ENCODE measurements at regions not wholly inside any gene's neighbourhood (a gene's known extent, or its start where the extent isn't known, plus 50 kb on each side); places are given as distances from the start of the nearest gene placed in this dataset.

DNA sequence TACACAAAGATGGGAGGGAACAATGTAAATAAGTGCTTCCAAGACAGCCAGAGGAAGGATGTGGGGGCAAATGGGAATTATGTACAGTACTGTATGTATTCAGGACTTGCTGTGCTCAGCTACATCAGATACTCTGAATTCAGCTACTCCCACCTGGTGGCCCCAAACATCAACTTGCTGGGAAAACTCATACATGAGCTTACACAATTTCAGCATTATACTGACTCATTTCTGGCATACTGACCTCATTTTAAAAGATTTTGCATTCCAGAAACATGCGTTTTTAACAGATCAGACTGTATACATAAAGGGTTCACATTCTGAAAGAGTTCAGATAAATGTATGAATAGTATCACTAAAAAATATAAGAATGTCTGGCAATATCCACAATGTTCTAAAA, 59.7 kb downstream of the GPX5 start:
- DNase-seq, result no peak
- peaks cover 15 to 41% (median 22%) of the 10 kb centered on the region in 4 donors for H3K4me1 Mint-ChIP-seq
- no peak overlapping the region for H3K4me3 ChIP-seq (ENCODE audit: low read length in 2 of 2)
- CTCF ChIA-PET (ENCODE audit: partially characterized antibody), result no interaction called here
- peaks cover 6 to 36% (median 21%) of the 10 kb centered on the region in 8 donors for H3K9me3 Mint-ChIP-seq
- peaks cover 38% of the 10 kb centered on the region for H3K27me3 ChIP-seq (ENCODE audit: insufficient read depth, low read length)
- no peaks in the 10 kb centered on the region for H3K9me3 ChIP-seq (ENCODE audit: control insufficient read depth in 1 of 2, low read length in 2 of 2)
- peaks cover 4 to 7% of the 10 kb centered on the region in 2 donors for H3K36me3 Mint-ChIP-seq
- peaks cover 49 to 59% of the 10 kb centered on the region in 2 donors for H3K27me3 Mint-ChIP-seq
- no peak overlapping the region for H3K4me3 Mint-ChIP-seq
- peaks cover 18% of the 10 kb centered on the region for H3K4me1 ChIP-seq (ENCODE audit: insufficient read depth, low read length)
- H3K27ac Mint-ChIP-seq, result no peak overlapping the region
- intact Hi-C loops (cut with micrococcal nuclease), result no loop called here
- H3K36me3 ChIP-seq (ENCODE audit: insufficient read depth, low read length), result no peaks in the 10 kb centered on the region
- H3K27ac ChIP-seq (ENCODE audit: low read depth, low read length), result no peak overlapping the region
- POLR2A ChIA-PET (ENCODE audit: partially characterized antibody), result no interaction called here

DNA sequence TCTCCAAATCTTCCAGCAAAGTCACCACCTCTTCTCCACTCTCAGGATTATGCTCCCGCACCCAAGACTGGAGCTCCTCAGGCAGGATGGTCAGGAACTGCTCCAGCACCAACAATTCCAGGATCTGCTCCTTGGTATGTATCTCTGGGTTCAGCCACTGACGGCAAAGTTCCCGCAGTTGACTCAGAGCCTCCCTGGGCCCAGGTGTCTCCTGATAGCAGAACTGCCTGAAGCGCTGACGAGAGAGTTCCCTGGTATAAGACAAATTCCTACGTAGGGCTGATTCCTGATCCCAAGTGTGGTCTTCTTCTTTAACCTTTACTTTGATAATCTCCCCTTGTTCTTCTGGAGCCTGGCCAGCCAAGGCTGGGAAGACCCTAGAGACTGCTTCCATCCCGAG, 60.6 kb downstream of the GPX5 start:
- Mint-ChIP-seq H3K9me3 (peaks cover 6 to 38% (median 24%) of the 10 kb centered on the region in 8 donors), H3K4me3 (peak overlapping the region in 7 of 8 donors; percentile 82 to 91 (median 86)), H3K4me1 (peaks cover 15 to 41% (median 22%) of the 10 kb centered on the region in 4 donors), H3K27me3 (peaks cover 55 to 65% of the 10 kb centered on the region in 2 donors), H3K27ac (no peak overlapping the region), H3K36me3 (peaks cover 4 to 7% of the 10 kb centered on the region in 2 donors)
- DNase-seq, result peak in 1 of 5 donors; percentile 22
- CTCF ChIA-PET (ENCODE audit: partially characterized antibody), result no interaction called here
- Histone ChIP-seq H3K36me3 (ENCODE audit: insufficient read depth, low read length) (no peaks in the 10 kb centered on the region), H3K4me3 (ENCODE audit: low read length in 2 of 2) (no peak overlapping the region), H3K27ac (ENCODE audit: low read depth, low read length) (no peak overlapping the region), H3K27me3 (ENCODE audit: insufficient read depth, low read length) (peaks cover 38% of the 10 kb centered on the region), H3K4me1 (ENCODE audit: insufficient read depth, low read length) (peaks cover 18% of the 10 kb centered on the region), H3K9me3 (ENCODE audit: control insufficient read depth in 1 of 2, low read length in 2 of 2) (no peaks in the 10 kb centered on the region)
- intact Hi-C loops (cut with micrococcal nuclease), result no loop called here
- POLR2A ChIA-PET (ENCODE audit: partially characterized antibody), result no interaction called here

DNA sequence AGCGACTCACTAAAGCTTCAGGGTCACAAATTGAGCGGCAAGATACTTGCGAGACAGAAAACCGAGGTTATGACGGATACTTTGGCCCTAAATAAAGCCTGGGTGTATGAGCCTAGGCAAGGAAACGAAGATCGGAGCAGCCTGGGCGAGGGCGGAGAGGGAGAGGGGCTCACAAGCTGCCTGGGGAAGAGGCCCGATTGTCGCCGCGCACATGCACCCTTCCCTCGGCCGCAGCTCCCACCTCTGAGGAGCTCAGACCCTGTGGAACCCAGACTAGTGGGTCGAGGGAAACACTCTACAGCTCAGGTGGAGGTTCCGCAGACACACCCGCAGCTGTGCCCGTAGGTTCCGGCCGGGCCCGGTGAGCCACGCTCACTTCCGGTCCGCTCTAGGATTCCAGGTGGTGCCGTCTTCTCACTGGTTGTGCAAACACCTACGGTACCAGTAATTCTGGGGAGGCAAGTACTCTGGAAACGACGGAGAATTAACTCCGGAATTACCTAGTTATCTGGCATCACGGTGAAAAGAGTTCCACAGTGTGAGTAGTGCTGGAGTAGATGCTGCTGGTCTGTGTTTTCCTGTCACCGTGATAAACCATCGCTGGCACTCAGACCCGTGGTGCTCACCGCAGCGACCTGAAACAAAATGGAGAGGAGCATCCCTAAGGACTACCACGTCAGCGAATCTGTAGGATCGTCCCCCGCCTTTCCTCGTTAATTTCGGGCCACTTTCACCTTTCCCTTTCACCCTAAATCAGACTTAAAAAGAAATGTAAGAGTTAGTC, 61.5 kb downstream of the GPX5 start:
- Mint-ChIP-seq H3K36me3 (peaks cover 4 to 7% of the 10 kb centered on the region in 2 donors), H3K27me3 (peaks cover 61 to 72% of the 10 kb centered on the region in 2 donors), H3K4me1 (peaks cover 15 to 41% (median 22%) of the 10 kb centered on the region in 4 donors), H3K27ac (peak overlapping the region in 1 of 7 donors; percentile 33), H3K9me3 (peaks cover 6 to 38% (median 26%) of the 10 kb centered on the region in 8 donors), H3K4me3 (peak overlapping the region; percentile 82 to 91 (median 86))
- H3K27ac ChIP-seq (ENCODE audit: low read depth, low read length), result no peak overlapping the region
- H3K4me3 ChIP-seq (ENCODE audit: low read length in 2 of 2), result peak overlapping the region; percentile 48 to 54
- no peaks in the 10 kb centered on the region for H3K36me3 ChIP-seq (ENCODE audit: insufficient read depth, low read length)
- intact Hi-C loops (cut with micrococcal nuclease), result no loop called here
- no peaks in the 10 kb centered on the region for H3K9me3 ChIP-seq (ENCODE audit: control insufficient read depth in 1 of 2, low read length in 2 of 2)
- DNase-seq, result peak; percentile 40 to 52 (median 43)
- H3K4me1 ChIP-seq (ENCODE audit: insufficient read depth, low read length), result peaks cover 18% of the 10 kb centered on the region
- POLR2A ChIA-PET (ENCODE audit: partially characterized antibody), result no interaction called here
- peaks cover 38% of the 10 kb centered on the region for H3K27me3 ChIP-seq (ENCODE audit: insufficient read depth, low read length)
- CTCF ChIA-PET (ENCODE audit: partially characterized antibody), result no interaction called here

DNA sequence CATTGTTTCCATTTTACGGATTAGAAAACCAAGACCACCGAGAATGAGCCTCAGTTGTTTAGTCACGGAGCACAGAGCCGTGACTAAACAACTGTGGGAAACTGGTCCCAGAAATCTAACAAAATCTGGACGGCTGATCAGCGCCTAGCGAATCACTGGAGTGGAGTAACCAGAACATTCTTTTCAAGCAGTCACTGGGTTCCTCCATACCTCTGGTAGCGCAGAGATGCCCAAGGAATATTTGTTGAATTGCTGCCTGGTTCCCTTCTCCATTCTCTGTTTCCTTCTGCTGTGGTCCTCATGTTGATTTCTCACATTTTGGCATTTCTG, 62.0 kb downstream of the GPX5 start:
- Histone ChIP-seq H3K9me3 (ENCODE audit: control insufficient read depth in 1 of 2, low read length in 2 of 2) (no peaks in the 10 kb centered on the region), H3K36me3 (ENCODE audit: insufficient read depth, low read length) (no peaks in the 10 kb centered on the region), H3K4me1 (ENCODE audit: insufficient read depth, low read length) (peaks cover 18% of the 10 kb centered on the region), H3K27ac (ENCODE audit: low read depth, low read length) (no peak overlapping the region), H3K4me3 (ENCODE audit: low read length in 2 of 2) (peak overlapping the region in 1 of 2 donors; percentile 48), H3K27me3 (ENCODE audit: insufficient read depth, low read length) (peaks cover 38% of the 10 kb centered on the region)
- intact Hi-C loops (cut with micrococcal nuclease), result no loop called here
- Mint-ChIP-seq H3K9me3 (peaks cover 6 to 38% (median 26%) of the 10 kb centered on the region in 8 donors), H3K36me3 (peaks cover 4 to 7% of the 10 kb centered on the region in 2 donors), H3K4me1 (peaks cover 15 to 41% (median 22%) of the 10 kb centered on the region in 4 donors), H3K27ac (no peak overlapping the region), H3K27me3 (peaks cover 64 to 72% of the 10 kb centered on the region in 2 donors), H3K4me3 (peak overlapping the region; percentile 82 to 91 (median 86))
- DNase-seq, result no peak
- ChIA-PET POLR2A (ENCODE audit: partially characterized antibody) (no interaction called here), CTCF (ENCODE audit: partially characterized antibody) (no interaction called here)

DNA sequence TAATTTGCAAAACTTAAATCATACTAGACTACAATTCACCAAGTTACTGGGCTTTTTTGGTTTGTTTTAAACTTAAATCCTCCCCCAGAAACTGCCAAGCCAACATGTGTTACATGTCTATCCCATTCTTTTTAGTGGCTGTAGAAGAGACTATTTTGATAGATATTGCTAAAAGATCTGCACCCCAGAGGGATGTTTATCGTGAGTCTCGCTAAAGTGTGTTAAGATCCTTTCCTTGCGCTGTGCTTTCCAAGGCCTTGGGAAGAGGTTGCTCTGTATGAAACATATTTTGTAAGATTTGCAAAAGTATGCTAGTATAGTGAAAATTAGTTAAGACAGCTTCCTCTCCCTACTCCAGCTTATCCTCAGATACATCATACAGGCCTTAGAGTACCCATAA, 63.0 kb downstream of the GPX5 start:
- peaks cover 66 to 72% of the 10 kb centered on the region in 2 donors for H3K27me3 Mint-ChIP-seq
- peaks cover 4 to 7% of the 10 kb centered on the region in 2 donors for H3K36me3 Mint-ChIP-seq
- Histone ChIP-seq H3K27me3 (ENCODE audit: insufficient read depth, low read length) (peaks cover 38% of the 10 kb centered on the region), H3K4me1 (ENCODE audit: insufficient read depth, low read length) (peaks cover 18% of the 10 kb centered on the region), H3K36me3 (ENCODE audit: insufficient read depth, low read length) (no peaks in the 10 kb centered on the region), H3K27ac (ENCODE audit: low read depth, low read length) (no peak overlapping the region), H3K9me3 (ENCODE audit: control insufficient read depth in 1 of 2, low read length in 2 of 2) (no peaks in the 10 kb centered on the region), H3K4me3 (ENCODE audit: low read length in 2 of 2) (no peak overlapping the region)
- POLR2A ChIA-PET (ENCODE audit: partially characterized antibody), result no interaction called here
- H3K9me3 Mint-ChIP-seq, result peaks cover 6 to 38% (median 27%) of the 10 kb centered on the region in 8 donors
- intact Hi-C loops (cut with micrococcal nuclease), result no loop called here
- CTCF ChIA-PET (ENCODE audit: partially characterized antibody), result interaction anchor here (0.7 kb wide), 1 partner anchor 12 kb away, joined by 3 read pairs; no protein-coding TSS in a partner anchor
- peaks cover 15 to 41% (median 22%) of the 10 kb centered on the region in 4 donors for H3K4me1 Mint-ChIP-seq
- peak overlapping the region in 4 of 8 donors; percentile 2 to 48 (median 34) for H3K4me3 Mint-ChIP-seq
- peak overlapping the region in 1 of 7 donors; percentile 43 for H3K27ac Mint-ChIP-seq
- DNase-seq, result no peak

DNA sequence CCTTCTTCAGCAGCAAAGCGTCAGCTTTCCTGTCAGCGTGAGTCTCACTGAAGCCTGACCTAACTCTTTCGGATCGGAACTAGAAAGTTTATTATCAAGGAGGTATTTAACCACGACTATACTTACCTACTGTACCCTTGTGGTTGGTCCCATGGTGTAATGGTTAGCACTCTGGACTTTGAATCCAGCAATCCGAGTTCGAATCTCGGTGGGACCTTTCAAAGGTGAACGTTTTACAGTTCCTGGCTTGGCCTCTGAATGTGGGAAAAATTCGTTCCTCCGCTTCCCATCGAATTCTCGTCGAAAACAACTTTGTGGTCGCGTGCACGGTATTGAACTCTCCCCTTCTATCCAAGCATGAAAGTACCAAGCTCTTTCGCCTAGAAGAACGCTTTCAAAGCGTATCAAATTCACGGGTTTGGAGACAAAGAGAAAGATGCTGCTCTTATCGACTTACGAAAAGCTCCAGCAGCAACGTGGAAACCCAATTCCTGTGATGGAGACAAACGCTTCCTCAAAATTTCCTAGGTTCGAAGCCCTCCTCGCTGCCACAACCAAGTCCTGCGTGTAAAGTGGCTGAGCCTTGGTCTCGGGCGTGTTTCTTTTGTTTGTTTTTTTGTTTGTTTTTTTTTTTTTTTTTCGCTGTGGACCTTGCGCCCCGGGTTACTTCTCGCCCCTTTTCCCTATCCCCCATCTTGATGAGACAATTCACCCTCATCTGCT, 63.7 kb downstream of the GPX5 start:
- H3K9me3 Mint-ChIP-seq, result peaks cover 6 to 39% (median 27%) of the 10 kb centered on the region in 8 donors
- peaks cover 18% of the 10 kb centered on the region for H3K4me1 ChIP-seq (ENCODE audit: insufficient read depth, low read length)
- H3K27ac Mint-ChIP-seq, result peak overlapping the region in 2 of 7 donors; percentile 43 to 91
- no peak overlapping the region for H3K4me3 ChIP-seq (ENCODE audit: low read length in 2 of 2)
- ChIA-PET CTCF (ENCODE audit: partially characterized antibody) (interaction anchor here (0.7 kb wide), 1 partner anchor 12 kb away, joined by 3 read pairs; no protein-coding TSS in a partner anchor), POLR2A (ENCODE audit: partially characterized antibody) (no interaction called here)
- H3K4me1 Mint-ChIP-seq, result peaks cover 15 to 41% (median 22%) of the 10 kb centered on the region in 4 donors
- H3K36me3 ChIP-seq (ENCODE audit: insufficient read depth, low read length), result no peaks in the 10 kb centered on the region
- H3K27me3 Mint-ChIP-seq, result peaks cover 68 to 71% of the 10 kb centered on the region in 2 donors
- H3K27ac ChIP-seq (ENCODE audit: low read depth, low read length), result no peak overlapping the region
- DNase-seq, result peak; percentile 19 to 34 (median 27)
- peaks cover 4 to 7% of the 10 kb centered on the region in 2 donors for H3K36me3 Mint-ChIP-seq
- no peaks in the 10 kb centered on the region for H3K9me3 ChIP-seq (ENCODE audit: control insufficient read depth in 1 of 2, low read length in 2 of 2)
- intact Hi-C loops (cut with micrococcal nuclease), result no loop called here
- peak overlapping the region; percentile 12 to 56 (median 36) for H3K4me3 Mint-ChIP-seq
- peaks cover 38% of the 10 kb centered on the region for H3K27me3 ChIP-seq (ENCODE audit: insufficient read depth, low read length)

DNA sequence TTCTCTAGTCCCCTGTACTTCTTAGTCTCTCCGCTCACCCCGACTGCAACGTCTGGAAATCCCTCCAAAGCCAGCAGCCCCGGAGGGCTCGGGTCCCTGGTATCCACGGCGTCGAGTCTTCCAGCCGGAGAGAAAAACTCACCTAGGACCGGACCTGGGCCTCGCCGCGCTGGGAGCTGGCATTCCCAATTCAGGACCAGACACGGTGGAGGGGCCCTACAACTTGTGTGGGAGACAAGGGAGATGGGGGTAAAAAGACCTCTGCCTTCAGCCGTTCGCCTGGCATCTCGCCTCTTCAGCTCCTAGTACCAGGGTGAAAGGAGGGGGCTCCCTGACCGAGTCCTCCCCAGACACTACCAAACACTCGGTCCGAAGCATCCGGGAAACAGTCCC, 64.3 kb downstream of the GPX5 start:
- ChIA-PET CTCF (ENCODE audit: partially characterized antibody) (no interaction called here), POLR2A (ENCODE audit: partially characterized antibody) (no interaction called here)
- Histone ChIP-seq H3K4me3 (ENCODE audit: low read length in 2 of 2) (no peak overlapping the region), H3K9me3 (ENCODE audit: control insufficient read depth in 1 of 2, low read length in 2 of 2) (no peaks in the 10 kb centered on the region), H3K27ac (ENCODE audit: low read depth, low read length) (no peak overlapping the region), H3K36me3 (ENCODE audit: insufficient read depth, low read length) (no peaks in the 10 kb centered on the region), H3K4me1 (ENCODE audit: insufficient read depth, low read length) (peaks cover 18% of the 10 kb centered on the region), H3K27me3 (ENCODE audit: insufficient read depth, low read length) (peaks cover 38% of the 10 kb centered on the region)
- H3K36me3 Mint-ChIP-seq, result peaks cover 4 to 7% of the 10 kb centered on the region in 2 donors
- peak overlapping the region in 1 of 7 donors; percentile 91 for H3K27ac Mint-ChIP-seq
- peaks cover 6 to 44% (median 28%) of the 10 kb centered on the region in 8 donors for H3K9me3 Mint-ChIP-seq
- H3K4me1 Mint-ChIP-seq, result peaks cover 15 to 41% (median 22%) of the 10 kb centered on the region in 4 donors
- peak overlapping the region in 6 of 8 donors; percentile 12 to 56 (median 36) for H3K4me3 Mint-ChIP-seq
- peaks cover 67 to 70% of the 10 kb centered on the region in 2 donors for H3K27me3 Mint-ChIP-seq
- intact Hi-C loops (cut with micrococcal nuclease), result no loop called here
- no peak for DNase-seq

All from CD4-positive, alpha-beta memory T cell (primary cell).